K562 (cell line): ENCODE measurements at regions not wholly inside any gene's neighbourhood (a gene's known extent, or its start where the extent isn't known, plus 50 kb on each side); places are given as distances from the start of the nearest gene placed in this dataset.

Source experiments
- ATAC-seq: fragments of 200-7000 bp; cut with Tn5 transposase; 3 replicates; pipeline ENCODE4 v1.9.1; 2020; ENCODE audit warnings: moderate library complexity
- BruUV-seq: library from RNA; stranded (reverse); fragments of 400-500 nt; replicated peaks from 2 replicates; lab custom pipeline; 2021; lab: Mats Ljungman, UMichigan
- CTCF ChIA-PET: fragments of 300-600 bp; formaldehyde crosslinking; extraction: SDS; loops from one replicate; lab custom pipeline; 2021; ENCODE audit warnings: low intra/inter-chr PET ratio; lab: Yijun Ruan, JAX
- POLR2A ChIA-PET: fragments of 300-600, 350-650 bp; sonication (Branson Sonifier 250); formaldehyde crosslinking; extraction: SDS; loops from one replicate; lab custom pipeline; 2021; ENCODE audit warnings: antibody characterized with exemption, inconsistent platforms; lab: Yijun Ruan, JAX
- DNase-seq, 4 experiments: peaks; one replicate each; pipeline versions ENCODE4 v3.0.0 to v3.0.0-alpha.2; 2011 to 2018; ENCODE audit warnings: low spot score in 3 of 4, mixed read lengths in 3 of 4; ENCODE audit errors: extremely low read depth in 1 of 4
- FAIRE-seq: peaks from 2 replicates; lab custom pipeline; 2011; peaks lifted over from hg19 to GRCh38; lab: Jason Lieb, UNC
- H2AFZ ChIP-seq: 2 replicates; pipeline ENCODE4 v1.6.0; 2011; ENCODE audit warnings: low read depth, low read length, control low read depth, inconsistent platforms
- H3K27ac ChIP-seq: fragments of 200-600 bp; 3 replicates; pipeline ENCODE4 v1.8.0; 2011; ENCODE audit warnings: low read depth, mild to moderate bottlenecking, control low read depth, inconsistent platforms, low read length, moderate library complexity, mixed read lengths; ENCODE audit errors: extremely low read depth
- H3K27me3 ChIP-seq, 2 experiments: fragments of 300-600 bp in 1 of 2; 2 replicates in 1 of 2; 3 replicates in 1 of 2; pipeline versions ENCODE4 v1.6.0 to v1.8.0; 2011; ENCODE audit warnings: inconsistent platforms in 2 of 2, low read length in 2 of 2, mild to moderate bottlenecking in 1 of 2, mixed read lengths in 1 of 2, moderate library complexity in 1 of 2; ENCODE audit not compliant: control insufficient read depth in 2 of 2, insufficient read depth in 2 of 2
- H3K36me3 ChIP-seq: fragments of 300-600 bp; 3 replicates; pipeline ENCODE4 v1.8.0; 2011; ENCODE audit warnings: mild to moderate bottlenecking, low read length, inconsistent platforms; ENCODE audit not compliant: control insufficient read depth, insufficient read depth
- H3K4me1 ChIP-seq, 2 experiments: fragments of 200-600 bp in 1 of 2; replicated peaks in 1 of 2; 2 replicates in 1 of 2; 3 replicates in 1 of 2; pipeline versions ENCODE4 v1.5.1 to v1.8.0; 2011; ENCODE audit warnings: inconsistent platforms in 2 of 2, low read length in 2 of 2, mild to moderate bottlenecking in 1 of 2, mixed read lengths in 1 of 2, moderate library complexity in 1 of 2; ENCODE audit not compliant: control insufficient read depth in 2 of 2, insufficient read depth in 2 of 2
- H3K4me2 ChIP-seq: 2 replicates; pipeline ENCODE4 v1.6.1; 2011; ENCODE audit warnings: low read length, control low read depth, inconsistent platforms, mixed read lengths; ENCODE audit not compliant: insufficient read depth
- H3K4me3 ChIP-seq: fragments of 200-600 bp; sonication (generic), shearing (Covaris generic); 2 replicates; pipeline ENCODE4 v1.5.1; 2016; ENCODE audit warnings: control low read depth, inconsistent platforms
- H3K79me2 ChIP-seq: fragments of 200-600 bp; 3 replicates; pipeline ENCODE4 v1.8.0; 2011; ENCODE audit warnings: low read length, inconsistent platforms; ENCODE audit not compliant: control insufficient read depth, insufficient read depth
- H3K9ac ChIP-seq, 2 experiments: 2 replicates each; pipeline versions ENCODE4 v1.6.0 to v1.6.1; 2011; ENCODE audit warnings: low read depth in 2 of 2, low read length in 2 of 2, control low read depth in 1 of 2, inconsistent platforms in 1 of 2, mild to moderate bottlenecking in 1 of 2, mixed read lengths in 1 of 2; ENCODE audit not compliant: insufficient read depth in 1 of 2
- H3K9me1 ChIP-seq: one replicate; pipeline ENCODE4 v1.6.0; 2011; ENCODE audit warnings: inconsistent platforms, mild to moderate bottlenecking, low read length, moderate library complexity; ENCODE audit not compliant: control insufficient read depth, insufficient read depth
- H3K9me3 ChIP-seq: replicated peaks from 2 replicates; pipeline ENCODE4 v1.5.1; 2011; ENCODE audit warnings: low read depth, low read length, inconsistent platforms; ENCODE audit not compliant: control insufficient read depth, insufficient read depth
- H4K20me1 ChIP-seq: replicated peaks from 2 replicates; pipeline ENCODE4 v1.6.1; 2011; ENCODE audit warnings: low read length, inconsistent platforms, mixed read lengths; ENCODE audit not compliant: control insufficient read depth, insufficient read depth
- CBX3 ChIP-seq, 2 experiments: IDR thresholded peaks; 1 replicate in 1 of 2; 2 replicates in 1 of 2; pipeline ENCODE4 v1.6.1; 2012; ENCODE audit warnings: inconsistent platforms in 2 of 2, low read length in 2 of 2, borderline replicate concordance in 1 of 2, control low read depth in 1 of 2
- CC2D1A ChIP-seq: fragments of 450-650 bp; IDR thresholded peaks from 2 replicates; pipeline ENCODE4 v1.6.1; 2017; ENCODE audit warnings: mild to moderate bottlenecking
- CHD4 ChIP-seq: fragments of 200-600 bp; sonication (generic); IDR thresholded peaks from 3 replicates; pipeline ENCODE4 v1.6.1; 2012; ENCODE audit warnings: low read depth, mild to moderate bottlenecking, mixed read lengths, low read length, inconsistent platforms; ENCODE audit not compliant: insufficient read depth, insufficient replicate concordance, poor library complexity, severe bottlenecking
- COPS2 ChIP-seq: fragments of 450-650 bp; conservative IDR thresholded peaks from 2 replicates; pipeline ENCODE4 v1.6.1; 2016; ENCODE audit warnings: mild to moderate bottlenecking, moderate library complexity
- ELF4 ChIP-seq: fragments of 450-650 bp; formaldehyde crosslinking; IDR thresholded peaks from 2 replicates; pipeline ENCODE4 v1.4.0; 2022; ENCODE audit warnings: missing genetic modification characterization
- EP400 ChIP-seq: fragments of 450-650 bp; IDR thresholded peaks from 2 replicates; pipeline ENCODE4 v1.6.1; 2017; ENCODE audit warnings: antibody characterized with exemption, mild to moderate bottlenecking, moderate library complexity
- HDAC1 ChIP-seq, 2 experiments: fragments of 450-650 bp; IDR thresholded peaks; 2 replicates each; pipeline ENCODE4 v1.6.1; 2016 to 2017; ENCODE audit warnings: inconsistent platforms in 1 of 2, mild to moderate bottlenecking in 1 of 2, moderate library complexity in 1 of 2
- L3MBTL2 ChIP-seq: fragments of 450-650 bp; IDR thresholded peaks from 2 replicates; pipeline ENCODE4 v1.6.1; 2016; ENCODE audit warnings: mild to moderate bottlenecking, moderate library complexity
- MAFF ChIP-seq: IDR thresholded peaks from 2 replicates; pipeline ENCODE4 v1.6.1; 2012; ENCODE audit warnings: low read length, improper control_type of control experiment
- MBD2 ChIP-seq: sonication (generic); IDR thresholded peaks from 2 replicates; pipeline ENCODE4 v1.6.1; 2016; ENCODE audit warnings: low read depth, borderline replicate concordance
- TAF15 ChIP-seq: fragments of 200-400 bp; formaldehyde crosslinking; IDR thresholded peaks from 2 replicates; pipeline ENCODE4 v1.6.1; 2017; ENCODE audit warnings: mild to moderate bottlenecking, low read depth, low read length, moderate library complexity
- ZNF133 ChIP-seq: fragments of 250-450 bp; sonication (Bioruptor Pico); IDR thresholded peaks from 2 replicates; pipeline ENCODE4 v1.4.0; 2020; ENCODE audit warnings: mild to moderate bottlenecking
- ZNF175 ChIP-seq: fragments of 200-800 bp; sonication (Bioruptor generic); IDR thresholded peaks from 2 replicates; pipeline ENCODE4 v1.6.1; 2016; ENCODE audit warnings: low read depth, mild to moderate bottlenecking, missing genetic modification characterization, missing compliant biosample characterization
- in situ Hi-C: fragments of 300-500 bp; cut with MboI; formaldehyde crosslinking; loops from 4 replicates; pipeline ENCODE4 v1.15.0; 2018; ENCODE audit warnings: inconsistent platforms, mixed read lengths
- intact Hi-C: fragments of 100-400 bp; cut with micrococcal nuclease; formaldehyde crosslinking; loops from 2 replicates; pipeline ENCODE4 v1.14.2; 2022

DNA sequence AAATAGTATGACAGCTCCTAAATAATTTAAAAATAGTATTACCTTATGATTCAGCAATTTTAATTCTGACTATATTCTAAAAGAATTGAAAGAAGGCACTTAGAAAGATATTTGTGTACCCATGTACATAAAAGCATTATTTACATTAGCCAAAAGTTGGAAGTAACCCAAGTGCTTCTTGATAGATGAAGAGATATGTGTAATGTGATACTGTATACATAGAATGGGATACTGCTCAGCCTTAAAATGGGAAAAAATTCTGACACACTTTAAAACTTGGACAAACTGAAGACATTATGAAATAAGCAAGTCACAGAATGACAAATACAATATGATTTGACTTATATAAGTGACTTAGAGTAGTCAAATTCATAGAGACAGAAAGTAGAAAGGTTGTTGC, 112.2 kb downstream of the IDS start (continued):
- TF ChIP-seq MBD2 (no peak), L3MBTL2 (no peak), ZNF133 (CRISPR knock-in tag) (no peak), CC2D1A (no peak), MAFF (no peak)

DNA sequence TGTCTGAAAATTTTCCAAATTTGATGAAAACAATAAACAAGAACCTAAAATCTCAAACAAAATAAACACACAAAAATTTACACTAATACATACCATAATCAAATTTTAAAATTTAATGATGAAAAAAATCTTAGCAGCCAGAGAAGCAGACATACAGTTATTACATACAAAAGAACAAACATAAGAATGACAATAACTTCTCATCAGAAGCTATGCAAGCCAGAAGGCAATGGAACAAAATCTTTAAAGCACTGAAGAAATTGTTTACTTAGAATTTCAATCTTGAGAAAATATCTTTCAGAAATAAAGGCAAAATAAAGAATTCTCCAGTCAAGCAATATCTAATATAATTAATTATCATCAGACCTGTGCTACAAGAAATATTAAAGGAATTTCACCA, 121.3 kb downstream of the IDS start:
- in situ Hi-C loops: no loop called here
- DNase-seq (no peak), FAIRE-seq (no peak), ATAC-seq (no peak)
- ChIA-PET CTCF (no interaction called here), POLR2A (no interaction called here)
- H3K4me3 ChIP-seq: no peak overlapping the region
- TF ChIP-seq HDAC1 (IDR thresholded peaks at IDR 0.05) (no peak), ZNF175 (no peak), COPS2 (no peak), CBX3 (IDR thresholded peaks at IDR 0.05; ENCODE audit: borderline replicate concordance in 1 of 2, low read length in 2 of 2) (no peak), EP400 (no peak), TAF15 (no peak), ELF4 (no peak), CHD4 (no peak)
- no peaks in the 10 kb centered on the region for H3K79me2 ChIP-seq
- H4K20me1 ChIP-seq: no peaks in the 10 kb centered on the region
- H2AFZ ChIP-seq: no peak overlapping the region
- no peak overlapping the region for H3K27ac ChIP-seq
- no peaks in the 10 kb centered on the region for H3K9me3 ChIP-seq
- H3K9me1 ChIP-seq: no peaks in the 10 kb centered on the region
- no peak overlapping the region for H3K4me2 ChIP-seq
- intact Hi-C loops: no loop called here
- BruUV-seq: no TSS peak
- no peaks in the 10 kb centered on the region for H3K36me3 ChIP-seq
- no peaks in the 10 kb centered on the region for H3K4me1 ChIP-seq
- no peaks in the 10 kb centered on the region for H3K27me3 ChIP-seq
- no peak overlapping the region for H3K9ac ChIP-seq
